Posterior cingulate gyrus (tissue), 11 donors: ENCODE measurements at regions not wholly inside any gene's neighbourhood (a gene's known extent, or its start where the extent isn't known, plus 50 kb on each side); places are given as distances from the start of the nearest gene placed in this dataset.

Source experiments
- DNase-seq, 10 donors: peaks; one replicate each; pipeline versions ENCODE4 v3.0.0 to v3.0.0-alpha.2; 2020 to 2021; ENCODE audit warnings: mixed read lengths in 3 of 10
- intact Hi-C: fragments of 100-400 bp; cut with DNase I; formaldehyde crosslinking; loops from one replicate; pipeline ENCODE4 v1.15.1; 2023

GRCh38 chr4:19807505-19807904, 444.2 kb upstream of the SLIT2 start:
- intact Hi-C loops = no loop called here
- no peak for DNase-seq

GRCh38 chr4:19806865-19807264, 444.8 kb upstream of the SLIT2 start:
- DNase-seq = no peak
- intact Hi-C loops = no loop called here

- no peak for DNase-seq
- intact Hi-C loops = no loop called here
Observed at GRCh38 chr4:19803406-19803805, 448.3 kb upstream of the SLIT2 start.

- DNase-seq = no peak
- intact Hi-C loops = no loop called here
Observed at GRCh38 chr4:19793831-19794230, 457.9 kb upstream of the SLIT2 start.

- intact Hi-C loops = no loop called here
- DNase-seq = no peak
Observed at GRCh38 chr4:19791422-19792123, 460.1 kb upstream of the SLIT2 start.

GRCh38 chr4:19786616-19787015, 465.1 kb upstream of the SLIT2 start:
- DNase-seq = no peak
- intact Hi-C loops = no loop called here

GRCh38 chr4:19783667-19784223, 468.0 kb upstream of the SLIT2 start:
- no peak for DNase-seq
- intact Hi-C loops = no loop called here

GRCh38 chr4:19780871-19781270, 470.8 kb upstream of the SLIT2 start:
- intact Hi-C loops = no loop called here
- no peak for DNase-seq

- no peak for DNase-seq
- intact Hi-C loops = no loop called here
Observed at GRCh38 chr4:19776929-19777328, 474.8 kb upstream of the SLIT2 start.

GRCh38 chr4:19776021-19776459, 475.7 kb upstream of the SLIT2 start:
- DNase-seq = no peak

GRCh38 chr4:19774690-19775256, 476.9 kb upstream of the SLIT2 start:
- intact Hi-C loops = no loop called here
- no peak for DNase-seq

More at GRCh38 chr4:19776021-19776459, 475.7 kb upstream of the SLIT2 start:
- intact Hi-C loops = no loop called here

GRCh38 chr4:19772581-19772980, 479.1 kb upstream of the SLIT2 start:
- DNase-seq = no peak
- intact Hi-C loops = no loop called here

GRCh38 chr4:19756661-19757060, 495.0 kb upstream of the SLIT2 start:
- intact Hi-C loops = no loop called here
- no peak for DNase-seq

GRCh38 chr4:19752599-19752998, 499.1 kb upstream of the SLIT2 start:
- intact Hi-C loops = no loop called here
- no peak for DNase-seq

- intact Hi-C loops = no loop called here
- no peak for DNase-seq
Observed at GRCh38 chr4:19748519-19749479, 502.9 kb upstream of the SLIT2 start.

GRCh38 chr4:19746377-19746776, 505.3 kb upstream of the SLIT2 start:
- intact Hi-C loops = no loop called here
- no peak for DNase-seq

- intact Hi-C loops = no loop called here
- no peak for DNase-seq
Observed at GRCh38 chr4:19743115-19743638, 508.5 kb upstream of the SLIT2 start.

GRCh38 chr4:19739101-19739651, 512.5 kb upstream of the SLIT2 start:
- DNase-seq = no peak
- intact Hi-C loops = no loop called here

- no peak for DNase-seq
- intact Hi-C loops = no loop called here
Observed at GRCh38 chr4:19736968-19737756, 514.5 kb upstream of the SLIT2 start.

GRCh38 chr4:19735012-19735411, 516.7 kb upstream of the SLIT2 start:
- intact Hi-C loops = no loop called here
- no peak for DNase-seq
